ENCODE measurements at regions not wholly inside any gene's neighbourhood (a gene's known extent, or its start where the extent isn't known, plus 50 kb on each side); places are given as distances from the start of the nearest gene placed in this dataset.

GRCh38 chr10:70996549-70996948 lies 108.2 kb upstream of the PCBD1 start:
- TF ChIP-seq CTCF (conservative IDR thresholded peaks at IDR 0.05 in 1 of 2, IDR thresholded peaks at IDR 0.05 in 1 of 2; ENCODE audit: extremely low read depth in 1 of 2, insufficient read depth in 1 of 2, low read depth in 1 of 2, low read length in 2 of 2), result no peak
- TF ChIP-seq EZH2 (IDR thresholded peaks at IDR 0.05; ENCODE audit: borderline replicate concordance, low read length), result no peak
